Tibial nerve (tissue), 4 donors: ENCODE measurements at regions not wholly inside any gene's neighbourhood (a gene's known extent, or its start where the extent isn't known, plus 50 kb on each side); places are given as distances from the start of the nearest gene placed in this dataset.
"Not testable (repeated sequence)": the region's sequence is repeated elsewhere in the genome, so short reads cannot be mapped to it uniquely, and the experiment has no call there.

ENCODE experiments used
- CTCF ChIP-seq, 5 experiments: fragments of 200-600 bp in 3 of 5; fragments of 450-650 bp in 2 of 5; sonication (generic) in 3 of 5; IDR thresholded peaks; one replicate each; pipeline ENCODE4 v1.5.1; 2016 to 2019; ENCODE audit warnings: antibody characterized with exemption in 5 of 5, mild to moderate bottlenecking in 3 of 5, moderate library complexity in 2 of 5
- EP300 ChIP-seq, 2 donors: sonication (generic); formaldehyde crosslinking; IDR thresholded peaks; one replicate each; pipeline ENCODE4 v1.6.1; 2017; ENCODE audit warnings: antibody characterized with exemption in 2 of 2, mild to moderate bottlenecking in 1 of 2

GRCh38 chr9:43127949-43128348, 944.5 kb downstream of the SPATA31A6 start:
- TF ChIP-seq EP300 (IDR thresholded peaks at IDR 0.05): not testable (repeated sequence)
- TF ChIP-seq CTCF (IDR thresholded peaks at IDR 0.05): peak in 1 of 5 experiments; percentile 13
